Activated naive CD4-positive, alpha-beta T cell treated with anti-CD3 and anti-CD28 coated beads, Interleukin-2, amount 50 U/mL, for 72 hours (primary cell): ENCODE measurements at regions not wholly inside any gene's neighbourhood (a gene's known extent, or its start where the extent isn't known, plus 50 kb on each side); places are given as distances from the start of the nearest gene placed in this dataset.
"Not testable (repeated sequence)": the region's sequence is repeated elsewhere in the genome, so short reads cannot be mapped to it uniquely, and the experiment has no call there.

Experiments
- ATAC-seq, 2 donors: fragments of 150-1000 bp; cut with Tn5 transposase; 2 replicates each; pipeline ENCODE4 v1.10.0; 2021; ENCODE audit warnings: mild to moderate bottlenecking in 2 of 2, moderate library complexity in 2 of 2
- DNase-seq, 2 donors: peaks; one replicate each; pipeline ENCODE4 v3.0.0; 2021 to 2022; ENCODE audit warnings: low spot score in 2 of 2
- H3K27ac Mint-ChIP-seq, 2 donors: one replicate each; pipeline ENCODE4 v1.8.0; 2022; ENCODE audit warnings: mild to moderate bottlenecking in 2 of 2, mixed read lengths in 2 of 2
- H3K36me3 Mint-ChIP-seq, 2 donors: one replicate each; pipeline ENCODE4 v1.8.0; 2022; ENCODE audit warnings: mixed read lengths in 2 of 2
- H3K9me3 Mint-ChIP-seq, 2 donors: one replicate each; pipeline ENCODE4 v1.8.0; 2022; ENCODE audit warnings: mixed read lengths in 2 of 2

DNA sequence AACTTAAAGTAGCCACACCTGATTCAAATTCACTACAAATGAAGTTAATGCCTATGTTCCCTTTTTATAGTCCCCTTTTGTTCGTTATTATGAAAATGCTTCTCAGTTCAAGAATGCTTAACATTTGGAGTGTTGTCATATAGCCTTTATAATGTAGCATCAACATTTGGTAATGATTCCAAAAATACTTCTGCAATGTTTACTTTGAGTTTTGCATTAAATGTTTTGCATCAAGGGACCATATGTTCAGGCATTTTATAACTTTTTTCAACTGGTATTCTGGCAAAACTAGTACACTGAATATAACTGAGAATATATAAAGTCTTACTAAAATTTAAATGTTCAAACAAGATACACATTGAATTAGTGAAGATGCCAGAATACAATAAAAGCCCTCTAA lies 209.6 kb upstream of the SLC16A7 start:
- ATAC-seq (no peak), DNase-seq (no peak)
- Mint-ChIP-seq H3K9me3 (no peaks in the 10 kb centered on the region), H3K36me3 (no peaks in the 10 kb centered on the region), H3K27ac (no peak overlapping the region)

- no peaks in the 10 kb centered on the region for H3K36me3 Mint-ChIP-seq
- DNase-seq (no peak), ATAC-seq (no peak)
- no peak overlapping the region for H3K27ac Mint-ChIP-seq
- H3K9me3 Mint-ChIP-seq: no peaks in the 10 kb centered on the region
These were observed 212.6 kb upstream of the SLC16A7 start for GRCh38 chr12:59383079-59383822.

DNA sequence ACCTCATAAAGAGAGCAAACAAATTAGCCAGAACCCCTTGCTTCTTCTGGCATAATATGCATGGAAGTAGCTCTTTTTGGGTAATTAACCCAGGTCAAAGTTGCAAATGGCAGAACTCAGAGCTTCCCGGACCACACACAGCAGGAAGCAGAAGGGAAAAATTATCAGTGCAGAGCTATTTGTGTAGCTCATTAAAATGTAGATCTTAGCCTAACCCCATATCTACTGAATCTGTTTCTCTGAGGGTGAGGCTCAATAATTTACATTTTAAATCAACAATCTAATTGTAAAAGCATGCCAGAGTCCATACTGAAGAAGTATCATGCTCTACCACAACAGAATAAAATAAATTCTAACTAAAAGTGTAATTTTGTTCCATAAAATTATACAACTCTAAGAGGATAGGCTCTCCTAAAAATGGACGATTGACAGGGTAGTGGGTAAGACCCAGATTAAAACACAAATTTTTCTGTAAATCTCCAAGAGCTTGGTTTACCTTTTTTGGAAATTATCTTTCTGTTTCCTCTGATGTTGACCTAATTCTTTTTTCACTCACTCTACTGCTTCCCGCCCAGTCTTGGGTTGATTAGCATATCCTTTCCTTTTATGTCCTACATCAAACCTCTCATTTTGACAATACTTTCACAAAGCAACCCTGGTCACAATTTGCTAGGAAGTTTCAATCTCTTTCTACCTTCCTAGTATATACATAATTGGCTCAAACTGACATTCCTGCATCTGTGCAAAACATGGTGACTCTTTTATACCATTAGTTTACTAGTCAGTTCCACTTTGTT lies 213.3 kb upstream of the SLC16A7 start:
- peak in 1 of 2 donors; percentile 60 for ATAC-seq
- DNase-seq: no peak
- peak overlapping the region in 1 of 2 donors; percentile 47 for H3K27ac Mint-ChIP-seq
- H3K36me3 Mint-ChIP-seq: no peaks in the 10 kb centered on the region
- no peaks in the 10 kb centered on the region for H3K9me3 Mint-ChIP-seq

GRCh38 chr12:59381106-59381505 lies 214.7 kb upstream of the SLC16A7 start:
- DNase-seq (no peak), ATAC-seq (no peak)
- Mint-ChIP-seq H3K9me3 (no peaks in the 10 kb centered on the region), H3K27ac (no peak overlapping the region), H3K36me3 (no peaks in the 10 kb centered on the region)

GRCh38 chr12:59375633-59376032 lies 220.2 kb upstream of the SLC16A7 start:
- DNase-seq (no peak), ATAC-seq (no peak)
- H3K9me3 Mint-ChIP-seq: no peaks in the 10 kb centered on the region
- H3K36me3 Mint-ChIP-seq: no peaks in the 10 kb centered on the region
- no peak overlapping the region for H3K27ac Mint-ChIP-seq

- H3K36me3 Mint-ChIP-seq: no peaks in the 10 kb centered on the region
- ATAC-seq: no peak
- H3K27ac Mint-ChIP-seq: no peak overlapping the region
- H3K9me3 Mint-ChIP-seq: no peaks in the 10 kb centered on the region
- no peak for DNase-seq
These were observed 221.0 kb upstream of the SLC16A7 start for GRCh38 chr12:59374783-59375182.

GRCh38 chr12:59372956-59373355 lies 222.9 kb upstream of the SLC16A7 start:
- no peaks in the 10 kb centered on the region for H3K36me3 Mint-ChIP-seq
- H3K9me3 Mint-ChIP-seq: no peaks in the 10 kb centered on the region
- DNase-seq: no peak
- no peak overlapping the region for H3K27ac Mint-ChIP-seq
- no peak for ATAC-seq

- H3K27ac Mint-ChIP-seq: no peak overlapping the region
- ATAC-seq (no peak), DNase-seq (no peak)
- no peaks in the 10 kb centered on the region for H3K9me3 Mint-ChIP-seq
- H3K36me3 Mint-ChIP-seq: no peaks in the 10 kb centered on the region
These were observed 224.9 kb upstream of the SLC16A7 start for GRCh38 chr12:59370933-59371332.

DNA sequence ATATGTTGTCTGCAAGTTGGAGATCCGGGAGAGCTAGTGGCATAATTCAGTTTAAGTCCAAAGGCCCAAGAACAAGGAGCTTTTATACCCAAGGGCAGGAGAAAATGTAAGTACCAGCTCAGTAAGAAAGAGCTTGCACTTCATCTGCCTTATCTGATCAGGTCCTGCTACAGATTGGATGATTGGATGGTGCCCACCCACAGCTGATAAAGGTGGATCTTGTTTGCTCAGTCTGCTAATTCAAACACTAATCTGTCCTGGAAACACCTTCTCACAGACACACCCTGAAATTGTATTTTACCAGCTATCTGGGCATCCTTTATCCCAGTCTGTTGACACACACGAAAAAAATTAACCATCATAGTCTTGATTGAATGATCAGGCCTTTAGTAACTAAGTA lies 230.7 kb upstream of the SLC16A7 start:
- no peak overlapping the region for H3K27ac Mint-ChIP-seq
- no peaks in the 10 kb centered on the region for H3K36me3 Mint-ChIP-seq
- ATAC-seq (no peak), DNase-seq (no peak)
- no peaks in the 10 kb centered on the region for H3K9me3 Mint-ChIP-seq

GRCh38 chr12:59357811-59358210 lies 238.0 kb upstream of the SLC16A7 start:
- Mint-ChIP-seq H3K9me3 (no peaks in the 10 kb centered on the region), H3K27ac (peak overlapping the region in 1 of 2 donors; percentile 60)
- no peak for ATAC-seq

DNA sequence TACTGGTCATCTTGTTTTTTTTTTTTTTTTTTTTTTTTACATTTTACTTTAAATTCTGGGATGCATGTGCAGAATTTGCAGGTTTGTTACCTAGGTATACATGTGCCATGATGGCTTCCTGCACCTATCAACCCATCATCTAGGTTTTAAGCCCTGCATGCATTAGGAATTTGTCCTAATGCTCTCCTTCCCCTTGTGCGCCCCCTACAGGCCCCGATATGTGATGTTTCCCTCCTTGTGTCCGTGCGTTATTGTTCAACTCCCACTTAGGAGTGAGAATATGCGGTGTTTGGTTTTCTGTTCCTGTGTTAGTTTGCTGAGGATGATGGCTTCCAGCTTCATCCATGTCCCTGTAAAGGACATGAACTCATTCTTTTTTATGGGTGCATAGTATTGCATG lies 249.6 kb upstream of the SLC16A7 start:
- not testable (repeated sequence) for H3K36me3 Mint-ChIP-seq, H3K9me3 Mint-ChIP-seq, DNase-seq

More at GRCh38 chr12:59357811-59358210, 238.0 kb upstream of the SLC16A7 start:
- no peaks in the 10 kb centered on the region for H3K36me3 Mint-ChIP-seq
- no peak for DNase-seq

DNA sequence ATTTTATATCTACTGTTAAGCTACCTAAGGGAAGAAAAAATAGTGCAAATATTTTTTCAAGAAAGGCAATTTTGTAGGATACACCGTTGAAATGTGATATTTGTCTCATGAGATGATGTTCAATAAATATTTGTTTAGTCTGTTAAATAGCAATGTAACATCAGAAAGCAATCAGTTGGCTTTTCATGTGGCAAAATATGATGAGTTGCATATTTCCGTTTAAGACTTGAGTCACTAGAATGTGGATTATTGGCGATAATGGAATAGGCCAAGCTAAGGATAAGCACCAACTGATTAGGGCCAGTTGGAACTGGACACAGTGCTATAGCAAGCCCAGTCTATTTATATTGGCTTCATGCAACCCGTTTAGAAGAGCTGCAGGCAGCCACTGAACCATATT lies 250.4 kb upstream of the SLC16A7 start:
- ATAC-seq (no peak), DNase-seq (no peak)
- H3K36me3 Mint-ChIP-seq: no peaks in the 10 kb centered on the region
- no peak overlapping the region for H3K27ac Mint-ChIP-seq
- peaks cover 7 to 13% of the 10 kb centered on the region in 2 donors for H3K9me3 Mint-ChIP-seq

More for the DNA sequence above, 249.6 kb upstream of the SLC16A7 start:
- not testable (repeated sequence) for H3K27ac Mint-ChIP-seq, ATAC-seq

GRCh38 chr12:59344224-59344623 lies 251.6 kb upstream of the SLC16A7 start:
- DNase-seq (no peak), ATAC-seq (no peak)
- Mint-ChIP-seq H3K27ac (no peak overlapping the region), H3K9me3 (peaks cover 10 to 16% of the 10 kb centered on the region in 2 donors), H3K36me3 (no peaks in the 10 kb centered on the region)

DNA sequence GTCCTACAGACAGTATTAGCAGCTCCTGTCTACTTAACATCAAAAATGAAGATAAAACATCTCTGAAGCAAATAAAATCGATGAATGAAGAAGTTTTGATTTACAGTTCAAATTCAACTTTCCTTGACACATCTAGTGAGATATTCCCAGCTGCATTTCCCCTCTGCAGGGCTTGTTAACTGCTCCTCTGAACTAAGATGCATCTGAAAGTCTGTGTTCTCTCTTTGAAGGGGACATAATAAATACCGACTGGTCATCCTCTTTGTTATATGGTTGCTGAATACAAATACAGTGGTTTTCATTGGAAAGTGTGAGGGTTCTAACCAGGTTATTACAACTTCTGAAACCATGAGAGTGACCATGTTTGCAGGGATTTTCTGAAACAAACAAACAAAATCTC lies 266.4 kb upstream of the SLC16A7 start:
- Mint-ChIP-seq H3K27ac (no peak overlapping the region), H3K9me3 (no peaks in the 10 kb centered on the region), H3K36me3 (no peaks in the 10 kb centered on the region)
- DNase-seq (no peak), ATAC-seq (no peak)

DNA sequence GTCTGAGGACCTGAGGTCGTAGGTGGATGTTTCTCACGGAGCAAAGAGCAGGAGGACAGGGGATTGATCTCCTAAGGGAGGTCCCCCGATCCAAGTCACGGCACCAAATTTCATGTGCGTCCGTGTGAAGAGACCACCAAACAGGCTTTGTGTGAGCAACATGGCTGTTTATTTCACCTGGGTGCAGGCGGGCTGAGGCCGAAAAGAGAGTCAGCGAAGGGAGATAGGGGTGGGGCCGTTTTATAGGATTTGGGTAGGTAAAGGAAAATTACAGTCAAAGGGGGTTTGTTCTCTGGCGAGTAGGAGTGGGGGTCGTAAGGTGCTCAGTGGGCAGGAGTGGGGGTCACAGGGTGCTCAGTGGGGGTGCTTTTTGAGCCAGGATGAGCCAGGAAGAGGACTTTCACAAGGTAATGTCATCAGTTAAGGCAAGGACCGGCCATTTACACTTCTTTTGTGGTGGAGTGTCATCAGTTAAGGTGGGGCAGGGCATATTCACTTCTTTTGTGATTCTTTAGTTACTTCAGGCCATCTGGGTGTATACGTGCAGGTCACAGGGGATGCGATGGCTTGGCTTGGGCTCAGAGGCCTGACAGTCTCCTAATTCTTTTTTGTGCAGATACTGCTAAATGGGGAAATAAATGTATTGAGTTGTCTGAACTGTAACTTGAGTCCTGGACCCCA lies 267.3 kb upstream of the SLC16A7 start:
- DNase-seq, H3K9me3 Mint-ChIP-seq, ATAC-seq, H3K27ac Mint-ChIP-seq, H3K36me3 Mint-ChIP-seq: not testable (repeated sequence)

DNA sequence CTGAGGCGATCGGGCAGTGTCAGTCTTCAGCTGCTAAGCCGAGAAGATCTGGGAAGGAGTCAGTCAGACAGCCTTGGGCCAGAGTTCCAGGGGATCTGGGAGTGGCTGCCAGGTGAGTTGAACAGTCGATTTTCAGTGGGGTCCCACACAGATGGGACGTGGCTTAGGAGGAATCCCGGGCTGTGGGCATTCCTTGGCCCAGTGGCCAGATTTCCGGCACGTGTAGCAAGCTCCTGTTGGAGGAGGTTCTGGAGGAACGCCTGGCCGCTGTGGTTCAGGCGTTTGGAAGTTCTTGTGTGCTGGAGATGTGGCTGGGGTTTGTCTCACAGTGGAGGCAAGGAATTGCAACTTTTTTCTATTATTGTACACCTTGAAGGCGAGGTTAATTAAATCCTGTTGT lies 269.4 kb upstream of the SLC16A7 start:
- not testable (repeated sequence) for DNase-seq, H3K9me3 Mint-ChIP-seq, H3K36me3 Mint-ChIP-seq, ATAC-seq, H3K27ac Mint-ChIP-seq

GRCh38 chr12:59322473-59322872 lies 273.4 kb upstream of the SLC16A7 start:
- Mint-ChIP-seq H3K36me3 (no peaks in the 10 kb centered on the region), H3K9me3 (no peaks in the 10 kb centered on the region), H3K27ac (no peak overlapping the region)
- no peak for DNase-seq
- no peak for ATAC-seq
